WTC11 (cell line): ENCODE measurements at regions not wholly inside any gene's neighbourhood (a gene's known extent, or its start where the extent isn't known, plus 50 kb on each side); places are given as distances from the start of the nearest gene placed in this dataset.

Experiments used
- CDX4 ChIP-seq: fragments of 250-450 bp; sonication (Bioruptor Pico); IDR thresholded peaks from 2 replicates; pipeline ENCODE4 v1.9.0; 2021; ENCODE audit warnings: moderate library complexity, mild to moderate bottlenecking, inconsistent platforms, borderline replicate concordance
- CTCF ChIP-seq: fragments of 200-600 bp; IDR thresholded peaks from 2 replicates; pipeline ENCODE4 v1.8.0; 2022; ENCODE audit warnings: antibody characterized with exemption
- FOXP1 ChIP-seq: sonication (generic); formaldehyde crosslinking; IDR thresholded peaks from 2 replicates; pipeline ENCODE4 v1.8.0; 2022; ENCODE audit warnings: missing genetic modification reagents, mild to moderate bottlenecking, moderate library complexity, borderline replicate concordance
- NFYB ChIP-seq: sonication (generic); formaldehyde crosslinking; conservative IDR thresholded peaks from 2 replicates; pipeline ENCODE4 v1.8.0; 2022; ENCODE audit warnings: low read depth, missing genetic modification reagents
- NR3C1 ChIP-seq: sonication (generic); formaldehyde crosslinking; conservative IDR thresholded peaks from 2 replicates; pipeline ENCODE4 v1.8.1; 2023; ENCODE audit warnings: low read depth, mild to moderate bottlenecking, missing genetic modification reagents
- SP1 ChIP-seq: sonication (generic); formaldehyde crosslinking; conservative IDR thresholded peaks from 2 replicates; pipeline ENCODE4 v1.8.1; 2022; ENCODE audit warnings: missing genetic modification reagents

- TF ChIP-seq SP1 (no peak), FOXP1 (no peak), CTCF (no peak), CDX4 (CRISPR knock-in tag) (no peak), NR3C1 (CRISPR knock-in tag) (no peak), NFYB (CRISPR knock-in tag) (no peak)
Measured at GRCh38 chr22:49470741-49471503, 356.8 kb downstream of the BRD1 start.
